ENCODE measurements at regions not wholly inside any gene's neighbourhood (a gene's known extent, or its start where the extent isn't known, plus 50 kb on each side); places are given as distances from the start of the nearest gene placed in this dataset.

DNA sequence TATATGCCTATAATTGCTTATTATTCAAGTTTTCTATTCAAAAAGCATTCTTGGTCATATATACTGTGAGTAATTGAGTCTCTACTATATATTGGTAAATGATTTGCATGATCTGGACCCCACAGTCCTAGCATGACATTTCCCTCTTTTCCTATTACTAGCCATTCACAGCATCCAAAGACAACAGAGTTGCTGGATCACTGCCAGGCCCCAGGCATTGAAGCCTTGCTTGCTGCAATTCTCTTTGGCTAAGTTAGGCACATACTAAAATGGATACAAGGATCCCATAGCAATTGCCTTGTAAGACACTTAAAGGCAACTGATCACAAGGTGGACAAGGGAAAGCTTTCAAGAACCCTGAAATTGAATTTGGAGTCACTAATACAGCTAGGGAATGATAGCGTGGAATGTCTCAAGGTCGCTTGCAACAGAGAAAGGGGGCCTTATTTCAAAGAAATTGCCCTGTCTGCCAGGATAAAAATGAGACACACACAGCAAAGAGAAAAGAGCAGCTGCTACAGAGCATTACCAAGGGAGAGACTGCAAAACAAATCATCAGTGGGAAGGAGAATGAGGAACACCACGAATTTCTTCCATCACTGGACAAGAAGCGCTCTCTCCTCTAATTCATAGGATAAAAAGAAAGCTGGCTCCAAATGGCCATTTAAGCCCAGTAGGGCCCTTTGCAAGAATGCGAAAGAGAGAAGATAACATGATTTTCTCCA lies 77.1 kb upstream of the EPHA4 start:
- no peak for DNase-seq (ENCODE audit: low read depth in 1 of 2, low spot score in 2 of 2)
- Histone ChIP-seq H3K27me3 (replicated peaks in 1 of 4; ENCODE audit: control insufficient read depth in 3 of 4, extremely low read depth in 1 of 4, insufficient read depth in 3 of 4, low read length in 3 of 4) (no peaks in the 10 kb centered on the region), H3K79me1 (ENCODE audit: low read depth, low read length) (no peaks in the 10 kb centered on the region), H3K9me3 (ENCODE audit: insufficient read depth in 2 of 2, low read depth in 1 of 2, low read length in 1 of 2) (no peaks in the 10 kb centered on the region; a peak in 1 of 4 replicates), H2AFZ (ENCODE audit: low read length) (no peak overlapping the region), H4K91ac (replicated peaks; ENCODE audit: insufficient read length, low read length) (no peak overlapping the region), H3K18ac (ENCODE audit: extremely low read depth, low read length) (no peak overlapping the region), H3K36me3 (ENCODE audit: control insufficient read depth in 2 of 4, insufficient read depth in 4 of 4, low read length in 3 of 4) (no peaks in the 10 kb centered on the region), H3K9ac (replicated peaks in 1 of 4; ENCODE audit: extremely low read depth in 1 of 4, low read depth in 3 of 4, low read length in 3 of 4) (no peak overlapping the region), H3K14ac (ENCODE audit: insufficient read length) (no peak overlapping the region), H3K56ac (replicated peaks; ENCODE audit: insufficient read length, low read depth, low read length) (no peak overlapping the region), H3K27ac (ENCODE audit: low read depth, low read length) (no peak overlapping the region), H4K8ac (ENCODE audit: extremely low read depth, insufficient read depth, low read length) (no peak overlapping the region), H2BK12ac (ENCODE audit: low read depth, low read length) (no peak overlapping the region), H3K4me3 (ENCODE audit: extremely low read depth in 1 of 4, insufficient read depth in 2 of 4, low read depth in 3 of 4, low read length in 4 of 4) (no peak overlapping the region), H3K4ac (replicated peaks; ENCODE audit: insufficient read length, low read depth, low read length) (no peak overlapping the region), H2BK120ac (replicated peaks; ENCODE audit: low read depth, low read length) (no peak overlapping the region), H3K23me2 (ENCODE audit: low read depth, low read length) (no peaks in the 10 kb centered on the region), H2BK5ac (ENCODE audit: low read depth, low read length) (no peak overlapping the region), H2BK20ac (ENCODE audit: low read length) (no peak overlapping the region), H4K20me1 (replicated peaks in 1 of 2; ENCODE audit: control insufficient read depth in 1 of 2, insufficient read depth in 2 of 2, low read length in 2 of 2) (no peaks in the 10 kb centered on the region), H3K79me2 (ENCODE audit: control insufficient read depth in 1 of 2, insufficient read depth in 2 of 2, low read length in 2 of 2) (no peaks in the 10 kb centered on the region), H4K5ac (ENCODE audit: insufficient read length, low read depth, low read length) (no peak overlapping the region), H3K23ac (ENCODE audit: insufficient read length) (no peak overlapping the region), H3K4me1 (replicated peaks in 1 of 4; ENCODE audit: control insufficient read depth in 3 of 4, insufficient read depth in 4 of 4, low read length in 3 of 4) (no peaks in the 10 kb centered on the region), H3K4me2 (ENCODE audit: insufficient read depth in 1 of 2, low read depth in 2 of 2, low read length in 2 of 2) (no peak overlapping the region), H2AK5ac (ENCODE audit: low read depth, low read length) (no peak overlapping the region), H2BK15ac (ENCODE audit: low read length) (no peak overlapping the region)
- POLR2A ChIA-PET (ENCODE audit: partially characterized antibody) = no interaction called here
- CTCF ChIA-PET (ENCODE audit: partially characterized antibody) = no interaction called here
- 88% methylated on average over 5 of the region's 5 CpGs; no CpG with 5 or more reads in 1 of the 2 experiments for WGBS, 2 experiments (ENCODE audit: extremely low coverage in 1 of 2, insufficient coverage in 1 of 2, insufficient read length in 1 of 2, insufficient replicate concordance in 2 of 2, low coverage in 1 of 2, low lambda C conversion rate in 2 of 2, missing lambda C conversion rate in 1 of 2)
- no peak for FAIRE-seq
- TF ChIP-seq CHD1 (IDR thresholded peaks at IDR 0.05; ENCODE audit: low read depth, low read length) = no peak
- no peak for TF ChIP-seq RBBP5 (IDR thresholded peaks at IDR 0.05; ENCODE audit: borderline replicate concordance, low read depth, low read length)
- TF ChIP-seq, protein P1, sequence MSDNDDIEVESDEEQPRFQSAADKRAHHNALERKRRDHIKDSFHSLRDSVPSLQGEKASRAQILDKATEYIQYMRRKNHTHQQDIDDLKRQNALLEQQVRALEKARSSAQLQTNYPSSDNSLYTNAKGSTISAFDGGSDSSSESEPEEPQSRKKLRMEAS (IDR thresholded peaks at IDR 0.05) = no peak
- no peak for TF ChIP-seq SIN3A (conservative IDR thresholded peaks at IDR 0.05 in 1 of 2, IDR thresholded peaks at IDR 0.05 in 1 of 2; ENCODE audit: low read depth in 1 of 2, low read length in 2 of 2)
- TF ChIP-seq HDAC2 (IDR thresholded peaks at IDR 0.05; ENCODE audit: borderline replicate concordance in 1 of 2, low read depth in 2 of 2, low read length in 2 of 2) = no peak
- no peak for TF ChIP-seq PHF8 (conservative IDR thresholded peaks at IDR 0.05; ENCODE audit: low read depth, low read length)
- TF ChIP-seq FOSL1 (IDR thresholded peaks at IDR 0.05; ENCODE audit: insufficient read depth, low read depth, low read length) = no peak
- TF ChIP-seq CBX8 (IDR thresholded peaks at IDR 0.05; ENCODE audit: borderline replicate concordance, low read depth, low read length) = no peak
- no peak for TF ChIP-seq ZNF274 (IDR thresholded peaks at IDR 0.05; ENCODE audit: borderline replicate concordance, extremely low read depth, low read length)
- no peak for TF ChIP-seq CTBP2 (IDR thresholded peaks at IDR 0.05; ENCODE audit: borderline replicate concordance, insufficient read depth, insufficient read length, low read length)
- TF ChIP-seq TAF7 (optimal IDR thresholded peaks at IDR 0.05; ENCODE audit: borderline replicate concordance, low read depth, low read length) = no peak
- no peak for TF ChIP-seq SP1 (IDR thresholded peaks at IDR 0.05; ENCODE audit: low read depth, low read length)

Data from H1 (cell line).